ENCODE measurements at regions not wholly inside any gene's neighbourhood (a gene's known extent, or its start where the extent isn't known, plus 50 kb on each side); places are given as distances from the start of the nearest gene placed in this dataset.

GRCh38 chr2:217304582-217304981, 444.7 kb upstream of the TNP1 start:
- DNase-seq (ENCODE audit: low read depth), result no peak
- no peak for TF ChIP-seq MAX (IDR thresholded peaks at IDR 0.05; ENCODE audit: low read depth, low read length)
- H3K4me3 ChIP-seq (ENCODE audit: low read depth, low read length), result no peak overlapping the region

- H3K4me3 ChIP-seq (ENCODE audit: low read depth, low read length), result no peak overlapping the region
- no peak for TF ChIP-seq MAX (IDR thresholded peaks at IDR 0.05; ENCODE audit: low read depth, low read length)
- TF ChIP-seq POLR2A (IDR thresholded peaks at IDR 0.05; ENCODE audit: extremely low read depth, insufficient read length), result no peak
- TF ChIP-seq MYC (IDR thresholded peaks at IDR 0.05; ENCODE audit: low read depth, low read length), result no peak
- DNase-seq (ENCODE audit: low read depth), result no peak
These were observed 443.0 kb upstream of the TNP1 start for GRCh38 chr2:217302856-217303255.

GRCh38 chr2:217301142-217301925, 441.5 kb upstream of the TNP1 start:
- no peak for DNase-seq (ENCODE audit: low read depth)
- no peak for TF ChIP-seq MAX (IDR thresholded peaks at IDR 0.05; ENCODE audit: low read depth, low read length)
- TF ChIP-seq POLR2A (IDR thresholded peaks at IDR 0.05; ENCODE audit: extremely low read depth, insufficient read length), result no peak
- TF ChIP-seq CTCF (IDR thresholded peaks at IDR 0.05; ENCODE audit: low read depth, low read length), result no peak
- no peak for TF ChIP-seq MYC (IDR thresholded peaks at IDR 0.05; ENCODE audit: low read depth, low read length)

GRCh38 chr2:217299590-217299989, 439.7 kb upstream of the TNP1 start:
- H3K4me3 ChIP-seq (ENCODE audit: low read depth, low read length), result no peak overlapping the region
- no peak for TF ChIP-seq MAX (IDR thresholded peaks at IDR 0.05; ENCODE audit: low read depth, low read length)
- TF ChIP-seq MYC (IDR thresholded peaks at IDR 0.05; ENCODE audit: low read depth, low read length), result no peak
- TF ChIP-seq CTCF (IDR thresholded peaks at IDR 0.05; ENCODE audit: low read depth, low read length), result no peak
- TF ChIP-seq POLR2A (IDR thresholded peaks at IDR 0.05; ENCODE audit: extremely low read depth, insufficient read length), result no peak
- DNase-seq (ENCODE audit: low read depth), result no peak

More at GRCh38 chr2:217301142-217301925, 441.5 kb upstream of the TNP1 start:
- H3K4me3 ChIP-seq (ENCODE audit: low read depth, low read length), result no peak overlapping the region

GRCh38 chr2:217297096-217297495, 437.2 kb upstream of the TNP1 start:
- DNase-seq (ENCODE audit: low read depth), result no peak
- no peak for TF ChIP-seq MYC (IDR thresholded peaks at IDR 0.05; ENCODE audit: low read depth, low read length)
- TF ChIP-seq CTCF (IDR thresholded peaks at IDR 0.05; ENCODE audit: low read depth, low read length), result no peak
- TF ChIP-seq MAX (IDR thresholded peaks at IDR 0.05; ENCODE audit: low read depth, low read length), result no peak
- TF ChIP-seq POLR2A (IDR thresholded peaks at IDR 0.05; ENCODE audit: extremely low read depth, insufficient read length), result no peak

GRCh38 chr2:217294818-217295217, 435.0 kb upstream of the TNP1 start:
- TF ChIP-seq POLR2A (IDR thresholded peaks at IDR 0.05; ENCODE audit: extremely low read depth, insufficient read length), result no peak
- no peak for TF ChIP-seq MAX (IDR thresholded peaks at IDR 0.05; ENCODE audit: low read depth, low read length)
- TF ChIP-seq CTCF (IDR thresholded peaks at IDR 0.05; ENCODE audit: low read depth, low read length), result no peak
- no peak for TF ChIP-seq MYC (IDR thresholded peaks at IDR 0.05; ENCODE audit: low read depth, low read length)
- no peak for DNase-seq (ENCODE audit: low read depth)
- H3K4me3 ChIP-seq (ENCODE audit: low read depth, low read length), result no peak overlapping the region

More at GRCh38 chr2:217297096-217297495, 437.2 kb upstream of the TNP1 start:
- no peak overlapping the region for H3K4me3 ChIP-seq (ENCODE audit: low read depth, low read length)

Measured in NB4 (cell line).